ENCODE measurements at regions not wholly inside any gene's neighbourhood (a gene's known extent, or its start where the extent isn't known, plus 50 kb on each side); places are given as distances from the start of the nearest gene placed in this dataset.

- TF ChIP-seq ZNF404 (tag by site-specific recombination; IDR thresholded peaks at IDR 0.05) (no peak), TCF7L2 (IDR thresholded peaks at IDR 0.05; ENCODE audit: borderline replicate concordance, low read depth, low read length) (peak; percentile 44; the same call in 1 of the 2 replicates), ZNF843 (tag by site-specific recombination; IDR thresholded peaks at IDR 0.05) (0 out of 2 replicates have a peak, but pooled peaks have one; percentile 26), ZBTB11 (tag by site-specific recombination; conservative IDR thresholded peaks at IDR 0.05; ENCODE audit: low read depth) (no peak), ZNF114 (tag by site-specific recombination; IDR thresholded peaks at IDR 0.05) (no peak), ZNF341 (tag by site-specific recombination; IDR thresholded peaks at IDR 0.05; ENCODE audit: low read depth) (no peak), ZBTB21 (tag by site-specific recombination; IDR thresholded peaks at IDR 0.05) (no peak), SP3 (tag by site-specific recombination; IDR thresholded peaks at IDR 0.05) (peak; percentile 35; the same call in 1 of the 2 replicates), GLIS1 (tag by site-specific recombination; IDR thresholded peaks at IDR 0.05) (peak; percentile 35), PRDM10 (tag by site-specific recombination; IDR thresholded peaks at IDR 0.05) (peak; percentile 30; the same call in 1 of the 2 replicates), TRIM28 (IDR thresholded peaks at IDR 0.05; ENCODE audit: borderline replicate concordance, low read length) (peak; percentile 84), SP7 (tag by site-specific recombination; IDR thresholded peaks at IDR 0.05) (peak; percentile 96), ZNF24 (tag by site-specific recombination; IDR thresholded peaks at IDR 0.05) (no peak), ZNF366 (tag by site-specific recombination; conservative IDR thresholded peaks at IDR 0.05) (peak; percentile 90), KLF17 (tag by site-specific recombination; IDR thresholded peaks at IDR 0.05) (0 out of 2 replicates have a peak, but pooled peaks have one; percentile 20), ZEB2 (tag by site-specific recombination; IDR thresholded peaks at IDR 0.05) (no peak), ZNF670 (tag by site-specific recombination; IDR thresholded peaks at IDR 0.05; ENCODE audit: low read depth) (no peak), KLF1 (tag by site-specific recombination; IDR thresholded peaks at IDR 0.05) (0 out of 2 replicates have a peak, but pooled peaks have one; percentile 15)
- TF ChIP-seq, protein P1, sequence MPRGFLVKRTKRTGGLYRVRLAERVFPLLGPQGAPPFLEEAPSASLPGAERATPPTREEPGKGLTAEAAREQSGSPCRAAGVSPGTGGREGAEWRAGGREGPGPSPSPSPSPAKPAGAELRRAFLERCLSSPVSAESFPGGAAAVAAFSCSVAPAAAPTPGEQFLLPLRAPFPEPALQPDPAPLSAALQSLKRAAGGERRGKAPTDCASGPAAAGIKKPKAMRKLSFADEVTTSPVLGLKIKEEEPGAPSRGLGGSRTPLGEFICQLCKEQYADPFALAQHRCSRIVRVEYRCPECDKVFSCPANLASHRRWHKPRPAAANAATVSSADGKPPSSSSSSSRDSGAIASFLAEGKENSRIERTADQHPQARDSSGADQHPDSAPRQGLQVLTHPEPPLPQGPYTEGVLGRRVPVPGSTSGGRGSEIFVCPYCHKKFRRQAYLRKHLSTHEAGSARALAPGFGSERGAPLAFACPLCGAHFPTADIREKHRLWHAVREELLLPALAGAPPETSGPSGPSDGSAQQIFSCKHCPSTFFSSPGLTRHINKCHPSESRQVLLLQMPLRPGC (tag by site-specific recombination; IDR thresholded peaks at IDR 0.05): 0 out of 2 replicates have a peak, but pooled peaks have one; percentile 54
- TF ChIP-seq, protein P2, sequence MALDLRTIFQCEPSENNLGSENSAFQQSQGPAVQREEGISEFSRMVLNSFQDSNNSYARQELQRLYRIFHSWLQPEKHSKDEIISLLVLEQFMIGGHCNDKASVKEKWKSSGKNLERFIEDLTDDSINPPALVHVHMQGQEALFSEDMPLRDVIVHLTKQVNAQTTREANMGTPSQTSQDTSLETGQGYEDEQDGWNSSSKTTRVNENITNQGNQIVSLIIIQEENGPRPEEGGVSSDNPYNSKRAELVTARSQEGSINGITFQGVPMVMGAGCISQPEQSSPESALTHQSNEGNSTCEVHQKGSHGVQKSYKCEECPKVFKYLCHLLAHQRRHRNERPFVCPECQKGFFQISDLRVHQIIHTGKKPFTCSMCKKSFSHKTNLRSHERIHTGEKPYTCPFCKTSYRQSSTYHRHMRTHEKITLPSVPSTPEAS (tag by site-specific recombination; IDR thresholded peaks at IDR 0.05): no peak
- TF ChIP-seq, protein P3, sequence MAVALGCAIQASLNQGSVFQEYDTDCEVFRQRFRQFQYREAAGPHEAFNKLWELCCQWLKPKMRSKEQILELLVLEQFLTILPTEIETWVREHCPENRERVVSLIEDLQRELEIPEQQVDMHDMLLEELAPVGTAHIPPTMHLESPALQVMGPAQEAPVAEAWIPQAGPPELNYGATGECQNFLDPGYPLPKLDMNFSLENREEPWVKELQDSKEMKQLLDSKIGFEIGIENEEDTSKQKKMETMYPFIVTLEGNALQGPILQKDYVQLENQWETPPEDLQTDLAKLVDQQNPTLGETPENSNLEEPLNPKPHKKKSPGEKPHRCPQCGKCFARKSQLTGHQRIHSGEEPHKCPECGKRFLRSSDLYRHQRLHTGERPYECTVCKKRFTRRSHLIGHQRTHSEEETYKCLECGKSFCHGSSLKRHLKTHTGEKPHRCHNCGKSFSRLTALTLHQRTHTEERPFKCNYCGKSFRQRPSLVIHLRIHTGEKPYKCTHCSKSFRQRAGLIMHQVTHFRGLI (tag by site-specific recombination; IDR thresholded peaks at IDR 0.05): no peak
- TF ChIP-seq, protein P4, sequence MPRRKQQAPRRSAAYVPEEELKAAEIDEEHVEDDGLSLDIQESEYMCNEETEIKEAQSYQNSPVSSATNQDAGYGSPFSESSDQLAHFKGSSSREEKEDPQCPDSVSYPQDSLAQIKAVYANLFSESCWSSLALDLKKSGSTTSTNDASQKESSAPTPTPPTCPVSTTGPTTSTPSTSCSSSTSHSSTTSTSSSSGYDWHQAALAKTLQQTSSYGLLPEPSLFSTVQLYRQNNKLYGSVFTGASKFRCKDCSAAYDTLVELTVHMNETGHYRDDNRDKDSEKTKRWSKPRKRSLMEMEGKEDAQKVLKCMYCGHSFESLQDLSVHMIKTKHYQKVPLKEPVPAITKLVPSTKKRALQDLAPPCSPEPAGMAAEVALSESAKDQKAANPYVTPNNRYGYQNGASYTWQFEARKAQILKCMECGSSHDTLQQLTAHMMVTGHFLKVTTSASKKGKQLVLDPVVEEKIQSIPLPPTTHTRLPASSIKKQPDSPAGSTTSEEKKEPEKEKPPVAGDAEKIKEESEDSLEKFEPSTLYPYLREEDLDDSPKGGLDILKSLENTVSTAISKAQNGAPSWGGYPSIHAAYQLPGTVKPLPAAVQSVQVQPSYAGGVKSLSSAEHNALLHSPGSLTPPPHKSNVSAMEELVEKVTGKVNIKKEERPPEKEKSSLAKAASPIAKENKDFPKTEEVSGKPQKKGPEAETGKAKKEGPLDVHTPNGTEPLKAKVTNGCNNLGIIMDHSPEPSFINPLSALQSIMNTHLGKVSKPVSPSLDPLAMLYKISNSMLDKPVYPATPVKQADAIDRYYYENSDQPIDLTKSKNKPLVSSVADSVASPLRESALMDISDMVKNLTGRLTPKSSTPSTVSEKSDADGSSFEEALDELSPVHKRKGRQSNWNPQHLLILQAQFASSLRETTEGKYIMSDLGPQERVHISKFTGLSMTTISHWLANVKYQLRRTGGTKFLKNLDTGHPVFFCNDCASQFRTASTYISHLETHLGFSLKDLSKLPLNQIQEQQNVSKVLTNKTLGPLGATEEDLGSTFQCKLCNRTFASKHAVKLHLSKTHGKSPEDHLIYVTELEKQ (tag by site-specific recombination; IDR thresholded peaks at IDR 0.05; ENCODE audit: borderline replicate concordance): peak; percentile 8; the same call in 1 of the 2 replicates
Measured at GRCh38 chr2:145431181-145431951, 911.4 kb upstream of the ZEB2 start (continued).

All from HEK293 (cell line).